Adrenal gland (tissue), 5 donors: ENCODE measurements at regions not wholly inside any gene's neighbourhood (a gene's known extent, or its start where the extent isn't known, plus 50 kb on each side); places are given as distances from the start of the nearest gene placed in this dataset.

Source experiments
- CTCF ChIP-seq, 6 experiments: fragments of 450-650 bp in 4 of 6; fragments of 200-600 bp in 2 of 6; sonication (generic) in 1 of 6; IDR thresholded peaks; 1 replicate in 5 of 6; 2 replicates in 1 of 6; pipeline versions ENCODE4 v1.5.1 to v1.8.0; 2016 to 2021; ENCODE audit warnings: antibody characterized with exemption in 6 of 6, mild to moderate bottlenecking in 2 of 6, moderate library complexity in 1 of 6
- POLR2A ChIP-seq, 2 donors: fragments of 450-650 bp; IDR thresholded peaks; one replicate each; pipeline ENCODE4 v1.6.1; 2017; ENCODE audit warnings: antibody characterized with exemption in 2 of 2, mild to moderate bottlenecking in 2 of 2, moderate library complexity in 1 of 2
- donor health status: DM: no; HTN: no; CAD: no.

DNA sequence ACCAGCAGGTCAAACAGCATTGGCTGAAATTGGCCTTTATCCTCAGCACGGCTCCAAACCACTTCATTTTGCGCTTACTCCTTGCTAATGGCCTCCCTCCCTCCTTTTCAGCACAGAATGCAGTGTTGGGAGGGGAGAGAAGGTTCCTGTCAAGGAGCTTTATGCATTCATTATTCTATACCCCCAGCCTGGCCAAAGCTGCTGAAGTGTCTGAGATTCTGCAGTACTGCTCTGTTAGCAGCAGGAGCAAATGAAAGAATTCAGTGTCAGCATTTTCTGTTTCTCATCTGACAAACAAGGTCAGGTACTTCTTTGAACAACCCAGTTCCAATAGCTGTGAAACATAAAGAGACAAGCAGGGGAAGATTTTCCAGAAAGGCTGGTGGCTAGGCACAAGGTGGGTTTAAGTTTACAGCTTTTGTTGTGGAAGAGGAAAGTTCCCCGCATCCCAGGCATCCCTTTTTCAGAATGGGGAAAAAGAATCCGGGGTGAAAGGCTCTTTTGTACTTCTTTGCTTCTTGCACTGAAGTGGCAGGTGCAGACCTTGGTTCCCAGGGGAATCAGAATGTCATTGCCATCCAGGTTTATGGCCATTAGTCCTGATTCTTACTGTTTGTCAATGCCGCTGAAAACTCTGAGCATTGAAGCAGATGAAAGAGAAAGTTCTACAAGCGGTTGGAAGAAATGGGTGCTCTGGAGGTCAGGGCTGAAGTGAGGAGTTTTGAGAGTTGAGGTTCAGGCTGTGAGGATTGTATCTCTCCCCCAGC lies 109.3 kb upstream of the APC start:
- TF ChIP-seq CTCF (IDR thresholded peaks at IDR 0.05) = peak in 2 of 6 experiments; percentile 22 to 26
- no peak for TF ChIP-seq POLR2A (IDR thresholded peaks at IDR 0.05)
